NCI-H2081 (cell line): ENCODE measurements at regions not wholly inside any gene's neighbourhood (a gene's known extent, or its start where the extent isn't known, plus 50 kb on each side); places are given as distances from the start of the nearest gene placed in this dataset.

Source experiments
- DNase-seq, 2 experiments: peaks; one replicate each; lab custom pipeline; 2025; lab: John Stamatoyannopoulos, UW

DNA sequence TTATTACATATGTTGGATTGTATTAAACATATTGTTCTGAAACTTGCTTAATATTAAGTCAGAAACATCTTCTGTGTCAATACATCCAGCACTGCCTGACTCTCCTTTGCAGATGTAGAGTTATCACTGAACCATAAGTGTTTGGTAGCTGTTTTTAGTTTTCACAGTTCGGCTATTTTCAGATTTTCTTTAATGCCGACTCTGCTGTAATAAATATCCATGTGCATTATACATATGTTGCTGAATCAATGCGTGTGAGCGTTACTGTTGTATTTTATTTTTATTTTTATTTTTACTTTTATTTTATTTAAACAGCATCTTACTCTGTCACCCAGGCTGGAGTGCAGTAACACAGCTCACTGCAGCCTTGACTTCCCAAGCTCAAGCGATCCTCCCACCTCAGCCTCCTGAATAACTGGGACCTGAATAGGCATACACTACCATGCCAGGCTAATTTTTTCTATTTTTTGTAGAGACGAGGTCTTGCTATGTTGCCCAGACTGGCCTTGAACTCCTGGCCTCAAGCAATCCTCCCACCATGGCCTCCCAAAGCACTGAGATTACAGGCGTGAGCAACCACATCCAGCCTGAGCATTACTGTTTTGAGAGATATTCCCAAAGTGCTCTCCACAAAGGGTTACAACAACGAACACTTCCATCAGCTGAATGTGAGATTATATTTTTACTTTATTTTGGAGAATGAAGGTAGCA lies 50.7 kb upstream of the NOCT start:
- no peak for DNase-seq

DNA sequence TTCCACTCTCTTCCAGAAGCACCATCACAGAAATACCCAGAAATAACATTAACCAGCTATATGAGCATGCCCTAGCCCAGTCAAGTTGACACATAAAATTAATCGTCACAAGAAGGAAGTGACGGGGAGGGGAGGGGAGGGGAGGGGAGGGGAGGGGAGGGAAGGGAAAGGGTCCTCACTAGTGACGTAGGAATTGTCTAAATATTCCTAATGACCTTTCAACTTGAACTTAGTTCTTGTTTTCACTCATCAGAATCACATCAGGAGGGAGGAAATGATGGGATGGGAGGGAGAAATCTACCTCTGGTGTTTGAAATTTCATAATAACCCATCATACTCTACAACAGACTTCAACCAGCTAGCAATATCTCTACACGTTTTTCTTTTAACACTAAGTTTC lies 52.2 kb upstream of the NOCT start:
- DNase-seq = no peak

DNA sequence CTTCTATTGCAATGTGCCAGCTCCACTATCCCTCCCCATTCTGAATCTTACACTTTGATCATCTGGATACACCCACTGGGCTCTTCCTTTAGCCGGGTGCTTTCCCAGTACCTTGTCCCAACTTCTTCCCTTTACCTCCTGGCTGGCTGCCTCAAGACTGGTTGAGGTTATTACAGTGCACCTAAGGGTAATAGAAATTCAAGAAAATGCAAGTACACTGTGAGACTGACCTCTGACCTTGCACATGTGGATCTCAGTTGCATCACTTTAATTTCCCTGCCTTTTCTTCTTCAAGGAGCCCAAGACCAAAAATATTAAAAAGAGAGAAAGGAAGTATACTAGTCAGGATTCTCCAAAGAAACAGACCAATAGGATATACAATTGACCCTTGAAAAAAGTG lies 53.9 kb upstream of the NOCT start:
- DNase-seq = no peak

DNA sequence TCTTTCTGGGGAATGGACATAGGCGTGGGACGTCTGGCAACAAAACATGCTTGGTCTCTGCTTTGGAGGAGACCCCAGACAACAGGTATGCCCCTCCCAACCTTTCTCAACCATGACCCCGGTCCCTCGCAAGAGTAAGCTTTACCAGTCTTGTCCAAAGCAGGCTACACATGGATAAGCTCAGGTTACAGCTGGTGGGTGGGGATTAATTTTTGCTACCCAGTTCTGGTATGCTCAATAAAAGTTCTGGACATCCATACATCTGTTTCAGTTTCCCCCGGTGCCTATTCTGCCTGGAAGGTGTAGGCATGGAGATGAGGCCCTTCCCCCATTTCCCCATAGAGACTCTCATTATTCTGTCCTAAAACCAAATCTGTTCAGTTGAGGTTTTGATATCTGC lies 54.5 kb upstream of the NOCT start:
- no peak for DNase-seq

DNA sequence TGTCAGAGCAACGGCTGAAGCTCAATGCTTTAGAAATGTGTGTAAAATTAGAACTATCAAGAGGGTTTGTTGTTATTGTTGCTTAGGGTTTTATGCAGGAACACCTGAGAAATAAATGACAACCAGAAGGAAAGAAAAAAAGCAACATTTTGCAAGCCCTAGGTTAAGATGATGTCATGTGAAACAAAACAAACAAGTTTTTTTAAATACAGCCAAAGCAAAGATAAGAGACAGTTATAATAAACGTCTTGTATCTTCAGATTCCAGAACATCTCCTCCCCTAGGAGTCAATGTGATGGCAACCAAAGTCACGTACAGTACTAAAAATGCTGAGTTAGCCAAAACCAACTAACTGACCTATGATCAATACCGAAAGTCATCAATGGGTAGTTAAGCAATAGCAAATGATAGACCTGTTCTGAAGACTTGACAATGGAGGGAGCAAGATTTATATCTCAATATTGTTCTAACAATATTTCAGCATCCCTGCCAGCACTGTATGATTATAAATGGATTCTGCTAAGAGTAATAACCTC lies 55.3 kb upstream of the NOCT start:
- DNase-seq = no peak

DNA sequence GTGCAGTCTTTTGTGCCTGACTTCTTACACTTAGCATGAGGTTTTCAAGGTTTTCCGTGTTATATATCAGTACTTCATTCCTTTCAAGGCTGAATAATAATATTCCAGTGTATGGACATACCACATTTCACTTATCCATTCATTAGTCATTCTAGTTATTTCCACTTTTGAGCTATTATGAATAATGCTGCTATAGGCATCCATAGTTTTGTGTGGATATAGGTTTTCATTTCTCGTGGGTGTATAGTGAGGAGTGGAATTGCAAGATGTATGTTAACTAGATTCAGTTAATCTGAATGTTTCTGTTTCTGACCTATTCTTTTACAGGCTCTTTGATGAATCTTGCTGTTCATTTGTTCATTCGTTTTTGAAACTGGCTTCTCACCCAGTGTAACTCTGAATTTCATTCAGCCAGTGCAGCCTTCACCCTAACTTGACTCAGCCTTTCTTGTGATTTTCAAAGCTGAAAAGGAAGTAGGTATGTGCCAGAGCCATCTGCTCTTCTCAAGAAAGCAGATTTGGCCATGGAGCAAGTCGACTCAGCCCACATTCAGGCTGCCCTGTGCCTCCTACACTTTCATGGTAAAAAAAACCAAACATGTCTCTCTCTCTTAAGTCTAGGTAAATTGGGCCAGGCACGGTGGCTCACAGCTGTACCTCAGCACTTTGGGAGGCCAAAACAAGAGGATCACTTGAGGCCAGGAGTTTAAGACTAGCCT lies 56.3 kb upstream of the NOCT start:
- DNase-seq = no peak

DNA sequence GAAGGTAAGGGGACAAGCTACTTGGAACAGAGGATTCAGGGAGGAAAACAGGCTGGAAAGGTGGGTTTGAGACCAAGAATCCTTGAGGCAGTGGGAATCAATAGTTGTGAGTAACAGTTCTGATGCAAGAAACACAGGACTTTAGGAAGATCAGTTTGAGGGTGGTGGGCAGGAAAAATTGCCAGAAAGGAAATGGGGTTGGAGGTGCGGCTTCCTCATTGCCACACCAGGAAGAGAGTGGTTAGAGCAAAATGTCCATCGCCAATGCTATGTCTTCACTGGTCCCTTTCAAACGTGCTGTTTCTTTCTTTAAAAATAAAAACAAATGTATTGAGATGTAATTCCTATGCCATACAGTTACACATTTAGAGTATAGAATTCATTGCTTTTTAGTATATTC lies 57.1 kb upstream of the NOCT start:
- DNase-seq = no peak

DNA sequence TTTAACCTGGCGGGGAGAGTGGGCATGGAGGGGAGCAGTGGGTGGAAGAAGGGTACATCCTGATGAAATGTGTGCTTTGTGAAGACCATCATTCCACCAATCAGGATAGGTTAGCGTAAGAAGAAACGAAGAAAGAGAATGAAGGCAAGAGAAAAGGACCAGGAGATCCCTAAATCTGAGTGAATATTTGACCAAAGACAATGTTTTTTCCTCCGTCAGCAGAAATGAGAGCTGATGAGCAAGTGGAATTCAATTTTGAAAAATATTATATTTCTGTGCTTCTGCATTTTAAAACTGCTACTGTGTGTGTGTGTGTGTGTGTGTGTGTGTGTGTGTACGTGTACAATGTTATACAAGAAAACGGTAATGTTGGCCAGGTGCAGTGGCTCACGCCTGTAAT lies 58.3 kb upstream of the NOCT start:
- DNase-seq = no peak

DNA sequence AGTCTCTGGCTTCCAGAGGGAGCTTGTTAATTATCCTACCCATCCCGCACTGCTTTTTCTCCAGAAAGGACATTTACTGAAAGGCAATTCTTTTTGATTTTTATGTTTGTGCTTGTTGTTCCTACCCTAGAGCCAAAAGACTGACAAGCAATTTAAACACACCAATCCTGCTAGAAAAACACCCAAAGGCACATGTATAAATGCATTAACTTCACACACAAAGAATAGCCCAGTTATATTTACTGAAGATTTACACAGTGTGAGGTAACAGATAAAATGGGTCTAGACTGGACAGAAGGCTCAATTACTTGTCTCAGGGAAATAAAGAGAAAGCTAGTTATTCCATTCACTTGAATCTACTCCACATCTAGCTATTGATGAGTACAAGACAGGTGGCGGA lies 61.2 kb upstream of the NOCT start:
- DNase-seq = no peak

DNA sequence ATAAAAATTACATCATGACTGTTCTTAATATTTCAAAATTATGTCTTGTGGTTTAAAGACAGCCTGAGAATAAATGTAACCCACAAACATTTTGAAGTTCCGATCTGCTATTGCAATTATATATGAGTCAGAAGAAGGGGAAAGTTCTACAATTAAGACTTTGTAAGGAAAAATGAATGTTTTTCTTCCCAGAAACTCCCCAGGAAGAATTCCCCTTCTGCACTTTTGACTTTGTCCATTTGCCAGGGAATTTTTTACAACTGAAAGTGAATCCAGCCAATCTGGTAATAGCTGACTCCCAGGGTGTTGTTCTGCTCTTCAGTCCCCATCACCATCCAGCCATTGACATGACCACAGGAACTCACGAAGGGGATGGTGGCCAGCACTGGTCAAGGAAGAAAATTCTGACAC lies 61.6 kb upstream of the NOCT start:
- DNase-seq = no peak

DNA sequence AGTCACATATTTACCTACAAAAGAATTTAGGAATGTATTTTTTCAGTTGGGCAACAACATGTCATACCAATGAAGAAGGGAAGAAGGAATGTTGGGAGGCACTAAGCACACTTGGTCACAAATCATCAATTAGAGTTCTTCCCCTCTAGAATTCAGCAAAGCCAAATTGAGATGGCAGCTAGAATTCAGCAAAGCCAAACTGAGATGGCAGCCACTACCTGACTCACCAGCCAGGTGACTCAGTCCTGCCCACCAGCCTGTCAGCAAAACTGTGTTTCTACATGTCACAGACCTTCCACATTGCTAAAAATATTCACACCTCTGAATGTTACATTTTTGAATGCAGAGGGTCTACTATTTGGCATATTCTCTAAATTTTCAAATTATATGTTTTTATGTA lies 63.2 kb upstream of the NOCT start:
- no peak for DNase-seq

DNA sequence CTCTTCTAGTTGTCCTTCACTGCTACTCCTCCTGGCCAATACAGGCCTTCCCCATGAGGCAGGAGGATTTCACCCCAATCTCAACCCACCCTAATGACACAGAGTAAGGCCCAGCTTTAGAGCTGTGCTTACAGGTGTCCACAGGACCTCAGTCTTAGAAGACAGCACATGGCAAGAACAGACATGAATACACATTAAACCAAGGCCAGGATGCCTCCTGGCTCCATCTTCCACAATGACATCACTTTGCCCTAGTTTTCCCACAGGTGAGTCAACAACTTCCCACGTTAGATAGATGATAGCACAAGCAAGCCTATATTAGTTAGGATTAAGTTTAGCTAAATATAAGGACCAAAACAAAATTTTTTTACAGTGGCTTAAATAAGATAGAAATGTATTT lies 63.8 kb upstream of the NOCT start:
- DNase-seq = no peak

DNA sequence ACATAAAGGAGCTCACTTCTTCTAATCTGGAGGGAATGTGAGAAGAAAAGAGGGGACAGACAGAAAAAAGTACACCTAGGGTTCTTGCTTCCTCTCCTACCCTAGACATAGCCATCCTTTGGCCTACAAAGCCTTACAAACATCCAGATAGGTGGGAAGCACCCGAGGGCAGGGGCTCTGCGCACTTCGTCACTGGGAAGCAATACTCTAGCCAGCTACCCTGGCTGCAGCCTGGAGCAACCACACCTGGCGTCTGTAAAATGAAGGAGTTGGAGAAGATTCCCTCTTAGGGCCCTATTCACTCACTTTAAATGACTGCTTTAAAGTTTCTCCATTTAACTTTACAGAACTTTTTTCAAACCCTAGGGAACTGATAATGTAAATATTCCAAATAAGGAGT lies 65.7 kb upstream of the NOCT start:
- DNase-seq = no peak

DNA sequence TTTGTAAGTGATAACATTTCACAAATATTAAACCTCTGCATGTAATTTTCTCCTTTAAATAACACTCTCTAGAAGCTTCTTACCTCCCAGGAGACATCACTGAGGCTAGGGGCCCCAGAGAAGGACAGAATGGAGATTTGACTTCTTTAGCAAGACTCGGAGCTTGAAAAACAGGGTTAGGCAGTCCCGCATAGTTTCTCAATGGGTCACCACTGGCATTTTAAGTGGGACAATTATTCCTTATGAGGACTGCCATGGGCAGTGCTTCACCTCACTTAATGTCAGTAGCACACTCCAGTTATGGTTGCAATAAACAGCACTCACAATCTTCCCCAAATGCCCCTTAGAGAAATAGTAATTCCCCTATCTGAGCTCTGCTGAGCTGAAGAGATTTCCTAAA lies 66.7 kb upstream of the NOCT start:
- DNase-seq = no peak

DNA sequence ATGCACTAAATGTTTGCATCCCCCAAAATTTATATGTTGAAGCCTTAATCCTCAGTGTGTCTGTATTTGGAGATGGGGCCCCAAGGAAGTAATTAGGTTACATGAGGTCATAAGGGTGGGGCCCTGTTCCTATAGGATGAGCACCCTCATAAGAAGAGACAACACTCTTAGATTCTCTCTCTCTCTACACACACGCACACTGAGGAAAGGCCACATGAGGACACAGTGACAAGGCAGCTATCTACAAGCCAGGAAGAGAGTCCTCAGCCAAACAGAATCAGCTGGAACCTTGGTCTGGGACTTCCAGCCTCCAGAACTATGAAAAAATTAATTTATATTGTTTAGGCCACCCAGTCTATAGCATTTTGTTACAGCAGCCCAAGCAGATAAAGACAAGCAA lies 69.3 kb upstream of the NOCT start:
- DNase-seq = no peak

DNA sequence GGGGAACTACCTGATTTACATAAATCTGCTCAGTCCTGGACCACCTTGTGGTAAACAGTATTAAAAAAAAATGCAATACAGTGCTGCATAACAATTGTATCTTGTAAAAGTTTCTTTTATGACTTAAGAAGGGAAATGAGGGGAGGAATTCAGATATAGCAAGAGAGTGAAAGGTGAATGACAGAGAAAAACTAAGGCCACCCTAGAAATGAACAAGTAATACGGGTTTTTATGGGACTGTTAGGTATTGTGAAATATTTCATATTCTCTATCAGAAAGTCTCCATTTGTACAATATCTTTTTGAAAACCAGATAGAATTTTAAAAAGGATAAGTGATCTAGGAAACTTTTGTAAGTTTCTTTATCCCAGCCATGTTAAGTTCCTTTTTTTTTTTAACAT lies 69.7 kb upstream of the NOCT start:
- no peak for DNase-seq

DNA sequence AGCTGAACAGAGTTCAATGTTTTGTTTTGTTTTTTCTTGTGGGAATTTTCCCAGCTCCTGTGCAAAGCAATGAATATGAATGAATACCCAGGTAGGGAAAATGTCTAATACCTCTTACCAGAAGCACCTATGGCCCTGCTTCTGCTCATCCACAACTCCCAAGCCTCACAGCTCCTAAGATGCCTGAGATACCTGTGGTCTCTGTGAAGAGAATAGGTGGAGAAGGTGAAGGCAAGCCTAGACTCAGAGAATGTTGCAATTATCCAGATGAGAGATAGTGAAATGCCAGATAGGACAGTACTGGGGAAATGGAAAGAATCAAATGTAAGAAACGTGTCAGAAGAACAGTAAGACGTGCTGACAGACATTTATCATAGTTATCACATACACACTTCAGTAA lies 70.2 kb upstream of the NOCT start:
- DNase-seq = no peak

DNA sequence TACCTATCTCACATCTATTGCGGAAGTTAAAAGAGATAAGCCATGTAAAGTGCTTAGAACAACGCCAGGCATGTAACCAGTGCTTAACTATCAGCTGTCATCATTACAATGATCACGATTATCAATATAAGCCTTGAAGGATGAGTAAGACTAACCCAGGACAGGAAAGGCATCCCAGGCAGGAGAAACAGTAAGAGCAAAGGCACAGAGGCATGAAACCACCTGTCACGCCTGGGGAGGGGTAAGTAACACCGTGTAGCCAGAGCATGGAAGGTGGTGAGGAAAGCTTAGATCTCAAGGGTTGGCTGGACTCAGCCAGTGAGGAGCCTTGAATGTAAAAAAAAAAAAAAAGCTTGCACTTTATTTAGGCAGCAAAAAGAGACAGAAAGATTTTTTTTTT lies 71.7 kb upstream of the NOCT start:
- no peak for DNase-seq

DNA sequence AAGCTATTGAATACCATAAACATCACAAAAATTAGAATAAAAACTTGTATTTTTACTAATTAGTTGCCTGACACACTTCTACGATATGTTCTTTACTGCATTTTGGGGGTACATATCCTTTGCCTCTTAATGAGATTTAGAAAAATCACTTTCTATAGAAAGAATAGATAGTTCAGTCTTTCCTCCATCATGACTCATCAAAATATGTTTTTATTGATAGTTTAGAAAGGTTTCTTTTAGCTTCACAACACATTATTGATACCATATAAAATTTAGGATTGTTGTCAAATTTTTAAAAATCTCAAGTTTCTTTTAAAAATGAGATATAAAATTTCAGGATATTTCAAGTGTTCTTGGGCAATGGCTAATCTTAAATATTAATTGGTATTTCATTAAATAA lies 74.5 kb upstream of the NOCT start:
- DNase-seq = no peak

DNA sequence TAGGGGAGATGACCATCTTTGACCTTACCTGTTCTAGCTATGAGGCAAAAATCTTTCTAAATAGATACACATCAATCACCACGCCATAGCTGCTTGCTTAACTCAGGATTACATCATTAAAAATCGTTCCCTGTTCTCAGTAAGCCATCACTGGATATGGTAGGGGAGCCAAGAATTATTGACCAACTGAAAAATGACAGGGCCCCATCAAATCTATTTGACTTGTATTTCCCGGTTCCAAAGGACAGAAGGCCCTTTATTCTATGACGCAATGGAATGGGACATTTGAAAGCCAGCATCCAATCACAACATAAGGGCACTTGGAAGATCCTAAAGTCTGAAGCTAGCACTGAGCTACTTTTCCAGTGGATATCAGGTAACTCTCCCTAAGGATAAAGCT lies 75.6 kb upstream of the NOCT start:
- DNase-seq = no peak

DNA sequence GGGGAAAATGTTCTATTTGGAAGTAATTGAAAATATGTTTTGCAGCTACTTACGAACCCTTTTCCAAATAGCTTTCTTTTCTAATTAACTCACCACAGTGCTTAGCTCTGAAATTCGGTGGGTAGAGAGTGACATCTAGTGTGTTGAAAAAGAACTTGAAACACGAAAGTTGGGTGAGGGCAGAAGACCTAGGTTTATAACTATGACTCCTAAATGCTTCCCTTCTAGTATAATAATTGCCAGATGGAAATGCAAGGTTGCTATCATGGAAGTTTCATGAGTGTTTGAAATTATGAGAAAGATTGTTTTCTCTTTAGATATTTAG lies 77.3 kb upstream of the NOCT start:
- peak; percentile 21 to 63 for DNase-seq

DNA sequence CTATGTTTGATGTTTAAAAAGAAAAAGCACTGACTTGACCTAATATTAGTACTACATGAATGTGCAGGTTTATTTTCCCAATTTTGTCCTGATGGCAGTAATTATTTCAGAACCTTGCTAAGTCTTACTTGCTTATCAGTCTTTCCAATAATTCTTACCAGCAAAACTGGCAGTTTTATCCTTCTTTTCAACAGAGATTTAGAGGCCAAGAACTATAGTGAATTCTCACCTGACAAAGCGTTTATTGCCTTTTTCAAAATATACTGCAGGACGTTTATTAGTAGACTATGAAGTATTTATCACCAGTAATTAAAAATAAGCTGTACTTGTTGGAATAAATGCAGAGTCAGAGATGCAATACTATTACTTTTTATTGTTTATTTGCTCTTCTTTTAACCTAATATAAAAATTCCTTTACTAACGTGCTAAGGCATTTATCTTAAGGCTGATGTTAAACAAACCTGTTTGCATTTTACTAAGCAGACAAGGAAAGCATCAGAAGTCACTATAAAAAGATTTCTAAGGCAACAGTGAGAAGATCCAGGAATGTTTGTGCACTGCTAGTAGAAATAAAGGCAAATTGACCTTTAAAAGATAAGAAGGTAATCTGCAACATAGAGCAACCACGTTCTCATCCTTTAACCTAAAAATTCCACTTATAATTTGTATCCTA lies 80.3 kb upstream of the NOCT start:
- no peak for DNase-seq

DNA sequence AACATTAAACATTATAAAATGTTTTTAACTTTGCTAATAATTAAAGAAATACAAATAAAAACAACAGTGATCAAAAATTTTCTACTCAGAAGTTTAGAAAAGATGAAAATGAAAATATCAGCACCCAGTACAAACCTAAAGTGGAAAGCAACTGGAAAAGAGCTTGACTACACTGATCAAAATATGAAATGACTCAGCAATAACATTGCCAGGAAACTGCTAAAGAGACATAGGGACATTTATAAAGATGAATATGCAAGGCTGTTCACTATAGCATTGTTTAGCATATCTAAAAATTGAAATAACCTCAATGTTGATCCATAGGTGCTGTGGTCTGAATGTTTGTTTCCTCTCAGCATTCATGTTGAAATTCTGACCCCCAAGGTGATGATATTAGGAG lies 88.5 kb upstream of the NOCT start:
- no peak for DNase-seq
